K562 (cell line): ENCODE measurements at regions not wholly inside any gene's neighbourhood (a gene's known extent, or its start where the extent isn't known, plus 50 kb on each side); places are given as distances from the start of the nearest gene placed in this dataset.

Source experiments
- BMI1 ChIP-seq: fragments of 150-350 bp; IDR thresholded peaks from 2 replicates; pipeline ENCODE4 v1.6.1; 2014; ENCODE audit warnings: low read length
- CHCHD3 ChIP-seq: fragments of 250-450 bp; sonication (Bioruptor Pico); IDR thresholded peaks from 2 replicates; pipeline ENCODE4 v2.1.2; 2022; ENCODE audit warnings: mild to moderate bottlenecking
- DACH1 ChIP-seq: fragments of 450-650 bp; IDR thresholded peaks from 2 replicates; pipeline ENCODE4 v1.6.1; 2018; ENCODE audit not compliant: partially characterized antibody
- DEAF1 ChIP-seq: fragments of 450-650 bp; formaldehyde crosslinking; IDR thresholded peaks from 2 replicates; pipeline ENCODE4 v1.4.0; 2020; ENCODE audit warnings: mild to moderate bottlenecking, moderate library complexity
- GATAD2B ChIP-seq: fragments of 450-650 bp; IDR thresholded peaks from 2 replicates; pipeline ENCODE4 v1.6.1; 2017; ENCODE audit warnings: mild to moderate bottlenecking, borderline replicate concordance
- HINFP ChIP-seq: fragments of 450-650 bp; conservative IDR thresholded peaks from 2 replicates; pipeline ENCODE4 v1.6.1; 2016; ENCODE audit warnings: missing genetic modification characterization, low read depth, mild to moderate bottlenecking, control low read depth, missing compliant biosample characterization
- HMG20A ChIP-seq: fragments of 450-650 bp; formaldehyde crosslinking; conservative IDR thresholded peaks from 2 replicates; pipeline ENCODE4 v1.4.0; 2020; ENCODE audit warnings: mild to moderate bottlenecking, mixed read lengths
- KLF1 ChIP-seq: fragments of 450-650 bp; IDR thresholded peaks from 2 replicates; pipeline ENCODE4 v1.6.1; 2016; ENCODE audit warnings: missing genetic modification characterization, missing compliant biosample characterization
- KLF16 ChIP-seq: IDR thresholded peaks from 2 replicates; pipeline ENCODE4 v1.6.1; 2016; ENCODE audit warnings: antibody characterized with exemption
- MIER1 ChIP-seq: fragments of 450-650 bp; IDR thresholded peaks from 2 replicates; pipeline ENCODE4 v1.6.1; 2016; ENCODE audit warnings: antibody characterized with exemption, mild to moderate bottlenecking, low read depth
- RAD21 ChIP-seq, 2 experiments: fragments of 250-450 bp in 1 of 2; fragments of 450-650 bp in 1 of 2; sonication (Bioruptor Pico) in 1 of 2; formaldehyde crosslinking in 1 of 2; IDR thresholded peaks in 1 of 2; conservative IDR thresholded peaks in 1 of 2; 2 replicates each; pipeline versions ENCODE4 v1.4.0 to v1.8.0; 2020 to 2022; ENCODE audit warnings: mild to moderate bottlenecking in 2 of 2, moderate library complexity in 1 of 2
- REST ChIP-seq, 2 experiments: fragments of 450-650 bp; formaldehyde crosslinking in 1 of 2; IDR thresholded peaks; 2 replicates each; pipeline versions ENCODE4 v1.4.0 to v1.6.1; 2014 to 2020; ENCODE audit warnings: mild to moderate bottlenecking in 2 of 2, borderline replicate concordance in 1 of 2, low read depth in 1 of 2
- TAF1 ChIP-seq: IDR thresholded peaks from 2 replicates; pipeline ENCODE4 v1.6.1; 2011; ENCODE audit warnings: mild to moderate bottlenecking, low read length, moderate library complexity; ENCODE audit not compliant: insufficient read depth, control insufficient read depth, severe bottlenecking; ENCODE audit errors: extremely low read depth
- U2AF1 ChIP-seq: fragments of 200-400 bp; formaldehyde crosslinking; optimal IDR thresholded peaks from 2 replicates; pipeline ENCODE3; 2017; ENCODE audit warnings: mild to moderate bottlenecking, low read depth, low read length, moderate library complexity
- ZNF140 ChIP-seq: fragments of 250-450 bp; sonication (Bioruptor Pico); IDR thresholded peaks from 2 replicates; pipeline ENCODE4 v1.8.0; 2021; ENCODE audit warnings: moderate library complexity, mild to moderate bottlenecking, inconsistent platforms

GRCh38 chrX:69285881-69286564 is 120.8 kb upstream of the PJA1 start (continued):
- 0 out of 2 replicates have a peak, but pooled peaks have one; percentile 32 for TF ChIP-seq DEAF1 (CRISPR knock-in tag)
- TF ChIP-seq CHCHD3 (CRISPR knock-in tag) = no peak
- no peak for TF ChIP-seq KLF16
- no peak for TF ChIP-seq BMI1
- TF ChIP-seq REST (IDR thresholded peaks at IDR 0.05; ENCODE audit: borderline replicate concordance) = peak; percentile 44; the same call in 1 of the 2 replicates
- TF ChIP-seq REST (CRISPR knock-in tag; IDR thresholded peaks at IDR 0.05; ENCODE audit: low read depth) = no peak
- no peak for TF ChIP-seq HINFP
- no peak for TF ChIP-seq U2AF1
- no peak for TF ChIP-seq ZNF140
- TF ChIP-seq HMG20A (CRISPR knock-in tag) = no peak
- no peak for TF ChIP-seq GATAD2B
- no peak for TF ChIP-seq DACH1
- no peak for TF ChIP-seq MIER1
- peak; percentile 53 to 68 for TF ChIP-seq RAD21 (CRISPR knock-in tag; conservative IDR thresholded peaks at IDR 0.05 in 1 of 2, IDR thresholded peaks at IDR 0.05 in 1 of 2)
- TF ChIP-seq TAF1 = no peak
- TF ChIP-seq KLF1 = no peak
